Peyer's patch (tissue), 4 donors: ENCODE measurements at regions not wholly inside any gene's neighbourhood (a gene's known extent, or its start where the extent isn't known, plus 50 kb on each side); places are given as distances from the start of the nearest gene placed in this dataset.
A peak's percentile ranks its signal among the peaks of the same experiment; 100 is the strongest.

Experiments
- DNase-seq, 3 donors: peaks; one replicate each; pipeline ENCODE4 v3.0.0-alpha.2; 2017 to 2019
- H3K27ac ChIP-seq, 4 donors: fragments of 200-600 bp; sonication (generic); one replicate each; pipeline ENCODE4 v1.5.1; 2016 to 2019
- H3K27me3 ChIP-seq, 2 donors: fragments of 200-600 bp; sonication (generic); one replicate each; pipeline ENCODE4 v1.5.1; 2019
- H3K36me3 ChIP-seq, 3 donors: fragments of 200-600 bp; sonication (generic); one replicate each; pipeline ENCODE4 v1.5.1; 2016 to 2019
- H3K4me1 ChIP-seq, 4 donors: fragments of 200-600 bp; sonication (generic); one replicate each; pipeline ENCODE4 v1.5.1; 2016 to 2019
- H3K4me3 ChIP-seq, 4 donors: fragments of 200-600 bp; sonication (generic); 1 replicate in 3 of 4; 2 replicates in 1 of 4; pipeline ENCODE4 v1.5.1; 2016 to 2019; ENCODE audit warnings: mild to moderate bottlenecking in 1 of 4
- H3K9me3 ChIP-seq, 4 donors: fragments of 200-600 bp; sonication (generic); one replicate each; pipeline ENCODE4 v1.5.1; 2016 to 2019; ENCODE audit warnings: mild to moderate bottlenecking in 1 of 4
- POLR2A ChIP-seq, 2 donors: fragments of 450-650 bp; IDR thresholded peaks; one replicate each; pipeline ENCODE4 v1.5.1; 2017; ENCODE audit warnings: antibody characterized with exemption in 2 of 2, mild to moderate bottlenecking in 2 of 2, moderate library complexity in 2 of 2
- TF ChIP-seq, protein P1 (sequence below), 6 experiments: fragments of 450-650 bp in 4 of 6; fragments of 200-600 bp in 2 of 6; sonication (generic) in 1 of 6; IDR thresholded peaks; one replicate each; pipeline ENCODE4 v1.5.1; 2017 to 2019; ENCODE audit warnings: antibody characterized with exemption in 6 of 6, mild to moderate bottlenecking in 3 of 6, moderate library complexity in 1 of 6

DNA sequence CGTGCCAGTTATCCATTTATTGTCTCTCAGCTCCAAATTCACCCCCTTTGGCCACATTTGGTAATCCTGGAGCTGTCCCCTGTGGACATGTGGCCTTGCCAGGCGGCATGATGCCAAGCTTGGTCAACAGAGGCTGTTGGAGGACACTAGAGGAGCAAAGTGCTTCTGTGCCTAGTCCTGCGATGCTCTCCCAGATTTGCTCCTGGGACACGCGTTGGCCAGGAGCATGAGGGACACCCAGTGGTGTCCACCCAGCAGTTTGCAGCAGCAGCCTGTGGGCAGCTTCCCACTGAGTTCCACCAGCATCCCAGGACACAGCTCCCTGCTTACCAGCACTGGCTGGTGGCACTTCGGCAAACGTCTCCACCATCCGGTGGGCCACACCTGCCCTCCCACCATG lies 55.5 kb upstream of the STEAP1B start:
- Histone ChIP-seq H3K4me1 (no peaks in the 10 kb centered on the region), H3K36me3 (no peaks in the 10 kb centered on the region), H3K9me3 (no peaks in the 10 kb centered on the region), H3K27ac (no peak overlapping the region), H3K27me3 (no peaks in the 10 kb centered on the region), H3K4me3 (no peak overlapping the region)
- no peak for TF ChIP-seq POLR2A (IDR thresholded peaks at IDR 0.05)
- TF ChIP-seq, protein P1, sequence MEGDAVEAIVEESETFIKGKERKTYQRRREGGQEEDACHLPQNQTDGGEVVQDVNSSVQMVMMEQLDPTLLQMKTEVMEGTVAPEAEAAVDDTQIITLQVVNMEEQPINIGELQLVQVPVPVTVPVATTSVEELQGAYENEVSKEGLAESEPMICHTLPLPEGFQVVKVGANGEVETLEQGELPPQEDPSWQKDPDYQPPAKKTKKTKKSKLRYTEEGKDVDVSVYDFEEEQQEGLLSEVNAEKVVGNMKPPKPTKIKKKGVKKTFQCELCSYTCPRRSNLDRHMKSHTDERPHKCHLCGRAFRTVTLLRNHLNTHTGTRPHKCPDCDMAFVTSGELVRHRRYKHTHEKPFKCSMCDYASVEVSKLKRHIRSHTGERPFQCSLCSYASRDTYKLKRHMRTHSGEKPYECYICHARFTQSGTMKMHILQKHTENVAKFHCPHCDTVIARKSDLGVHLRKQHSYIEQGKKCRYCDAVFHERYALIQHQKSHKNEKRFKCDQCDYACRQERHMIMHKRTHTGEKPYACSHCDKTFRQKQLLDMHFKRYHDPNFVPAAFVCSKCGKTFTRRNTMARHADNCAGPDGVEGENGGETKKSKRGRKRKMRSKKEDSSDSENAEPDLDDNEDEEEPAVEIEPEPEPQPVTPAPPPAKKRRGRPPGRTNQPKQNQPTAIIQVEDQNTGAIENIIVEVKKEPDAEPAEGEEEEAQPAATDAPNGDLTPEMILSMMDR (IDR thresholded peaks at IDR 0.05) = no peak
- DNase-seq = no peak

- H3K9me3 ChIP-seq = no peaks in the 10 kb centered on the region
- H3K36me3 ChIP-seq = no peaks in the 10 kb centered on the region
- H3K27ac ChIP-seq = no peak overlapping the region
- no peak for DNase-seq
- H3K27me3 ChIP-seq = peaks cover 0 to 8% of the 10 kb centered on the region in 2 donors
- no peak overlapping the region for H3K4me3 ChIP-seq
- TF ChIP-seq, protein P1 (IDR thresholded peaks at IDR 0.05) = no peak
- no peak for TF ChIP-seq POLR2A (IDR thresholded peaks at IDR 0.05)
- peaks cover 0 to 8% (median 6%) of the 10 kb centered on the region in 4 donors for H3K4me1 ChIP-seq
Observed at GRCh38 chr7:22554184-22554583, 54.2 kb upstream of the STEAP1B start.

GRCh38 chr7:22551768-22552513 lies 52.0 kb upstream of the STEAP1B start:
- no peak for DNase-seq
- no peaks in the 10 kb centered on the region for H3K36me3 ChIP-seq
- peaks cover 0 to 8% of the 10 kb centered on the region in 2 donors for H3K27me3 ChIP-seq
- no peak overlapping the region for H3K4me3 ChIP-seq
- no peak for TF ChIP-seq POLR2A (IDR thresholded peaks at IDR 0.05)
- TF ChIP-seq, protein P1 (IDR thresholded peaks at IDR 0.05) = no peak
- no peaks in the 10 kb centered on the region for H3K9me3 ChIP-seq
- H3K27ac ChIP-seq = no peak overlapping the region
- peaks cover 0 to 8% (median 6%) of the 10 kb centered on the region in 4 donors for H3K4me1 ChIP-seq

DNA sequence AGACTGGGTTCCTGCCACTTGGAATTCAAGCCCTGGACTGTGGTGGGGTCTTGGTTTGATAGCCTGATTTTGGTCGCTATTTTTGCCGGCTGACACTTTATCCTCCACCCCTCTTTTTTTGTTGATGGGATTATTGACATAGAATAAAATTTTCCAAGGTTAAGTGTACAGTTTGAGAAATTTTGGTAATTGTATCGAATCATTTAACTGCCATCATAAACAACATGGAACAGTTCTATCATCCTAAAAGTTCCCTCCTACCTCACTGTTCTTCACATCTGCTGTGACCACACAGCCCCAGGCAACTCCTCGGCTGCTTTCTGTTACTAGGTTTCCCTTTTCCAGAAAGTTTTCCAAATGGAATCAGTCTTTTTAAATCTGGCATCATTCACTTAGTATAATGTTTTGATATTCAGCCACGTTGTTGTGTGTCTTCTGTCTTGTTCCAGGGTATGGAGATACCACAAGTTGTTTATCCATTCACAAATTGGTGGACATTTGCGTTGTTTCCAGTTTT lies 50.6 kb upstream of the STEAP1B start:
- Histone ChIP-seq H3K27me3 (peaks cover 0 to 8% of the 10 kb centered on the region in 2 donors), H3K9me3 (no peaks in the 10 kb centered on the region), H3K4me3 (peak overlapping the region in 2 of 4 donors; percentile 4 to 41), H3K4me1 (peaks cover 0 to 8% (median 6%) of the 10 kb centered on the region in 4 donors), H3K27ac (no peak overlapping the region), H3K36me3 (no peaks in the 10 kb centered on the region)
- TF ChIP-seq, protein P1 (IDR thresholded peaks at IDR 0.05) = no peak
- no peak for TF ChIP-seq POLR2A (IDR thresholded peaks at IDR 0.05)
- no peak for DNase-seq

GRCh38 chr7:22549667-22550513 lies 49.9 kb upstream of the STEAP1B start:
- Histone ChIP-seq H3K36me3 (no peaks in the 10 kb centered on the region), H3K4me1 (peaks cover 0 to 8% (median 6%) of the 10 kb centered on the region in 4 donors), H3K4me3 (peak overlapping the region in 2 of 4 donors; percentile 4 to 41), H3K27ac (no peak overlapping the region), H3K27me3 (peaks cover 0 to 8% of the 10 kb centered on the region in 2 donors), H3K9me3 (no peaks in the 10 kb centered on the region)
- no peak for TF ChIP-seq POLR2A (IDR thresholded peaks at IDR 0.05)
- TF ChIP-seq, protein P1 (IDR thresholded peaks at IDR 0.05) = peak in 4 of 6 experiments; percentile 12 to 44 (median 34)
- peak in 2 of 3 donors; percentile 57 to 58 for DNase-seq
